ENCODE measurements at regions not wholly inside any gene's neighbourhood (a gene's known extent, or its start where the extent isn't known, plus 50 kb on each side); places are given as distances from the start of the nearest gene placed in this dataset.

DNA sequence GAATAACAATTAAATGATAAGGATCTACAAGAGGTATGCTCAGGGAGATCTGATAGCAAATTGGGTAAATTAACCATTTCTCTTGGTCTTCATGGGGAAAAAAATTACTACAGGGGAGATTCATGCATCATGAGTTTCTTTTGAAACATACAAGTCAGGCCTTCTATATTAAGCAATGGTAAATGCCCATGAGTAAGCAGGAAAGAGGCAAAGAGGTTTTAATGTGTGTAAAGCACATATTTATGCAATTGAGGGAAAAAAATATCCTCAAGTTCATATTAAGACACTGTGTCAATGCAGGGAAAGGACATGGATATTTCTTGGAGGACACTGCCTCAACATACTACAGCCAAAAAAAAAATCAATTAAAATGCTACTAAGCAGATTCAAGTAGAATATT, 73.4 kb upstream of the NR4A3 start:
- Histone ChIP-seq H3K9ac (no peak overlapping the region), H2AFZ (ENCODE audit: low read depth) (no peak overlapping the region), H3K4me3 (IDR thresholded peaks at IDR 0.05; ENCODE audit: insufficient read depth, low read depth, low read length) (no peak overlapping the region), H3K4me1 (ENCODE audit: low read depth, poor library complexity, severe bottlenecking) (no peaks in the 10 kb centered on the region), H3K27ac (no peak overlapping the region), H3K79me2 (ENCODE audit: insufficient read depth, low read depth) (no peaks in the 10 kb centered on the region), H3K27me3 (ENCODE audit: insufficient read depth, low read depth) (no peaks in the 10 kb centered on the region), H3K4me2 (no peak overlapping the region), H3K36me3 (ENCODE audit: insufficient read depth) (no peaks in the 10 kb centered on the region), H4K20me1 (ENCODE audit: insufficient read depth) (no peaks in the 10 kb centered on the region)
- TF ChIP-seq, protein P1, sequence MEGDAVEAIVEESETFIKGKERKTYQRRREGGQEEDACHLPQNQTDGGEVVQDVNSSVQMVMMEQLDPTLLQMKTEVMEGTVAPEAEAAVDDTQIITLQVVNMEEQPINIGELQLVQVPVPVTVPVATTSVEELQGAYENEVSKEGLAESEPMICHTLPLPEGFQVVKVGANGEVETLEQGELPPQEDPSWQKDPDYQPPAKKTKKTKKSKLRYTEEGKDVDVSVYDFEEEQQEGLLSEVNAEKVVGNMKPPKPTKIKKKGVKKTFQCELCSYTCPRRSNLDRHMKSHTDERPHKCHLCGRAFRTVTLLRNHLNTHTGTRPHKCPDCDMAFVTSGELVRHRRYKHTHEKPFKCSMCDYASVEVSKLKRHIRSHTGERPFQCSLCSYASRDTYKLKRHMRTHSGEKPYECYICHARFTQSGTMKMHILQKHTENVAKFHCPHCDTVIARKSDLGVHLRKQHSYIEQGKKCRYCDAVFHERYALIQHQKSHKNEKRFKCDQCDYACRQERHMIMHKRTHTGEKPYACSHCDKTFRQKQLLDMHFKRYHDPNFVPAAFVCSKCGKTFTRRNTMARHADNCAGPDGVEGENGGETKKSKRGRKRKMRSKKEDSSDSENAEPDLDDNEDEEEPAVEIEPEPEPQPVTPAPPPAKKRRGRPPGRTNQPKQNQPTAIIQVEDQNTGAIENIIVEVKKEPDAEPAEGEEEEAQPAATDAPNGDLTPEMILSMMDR (conservative IDR thresholded peaks at IDR 0.05; ENCODE audit: low read depth, low read length), result no peak

DNA sequence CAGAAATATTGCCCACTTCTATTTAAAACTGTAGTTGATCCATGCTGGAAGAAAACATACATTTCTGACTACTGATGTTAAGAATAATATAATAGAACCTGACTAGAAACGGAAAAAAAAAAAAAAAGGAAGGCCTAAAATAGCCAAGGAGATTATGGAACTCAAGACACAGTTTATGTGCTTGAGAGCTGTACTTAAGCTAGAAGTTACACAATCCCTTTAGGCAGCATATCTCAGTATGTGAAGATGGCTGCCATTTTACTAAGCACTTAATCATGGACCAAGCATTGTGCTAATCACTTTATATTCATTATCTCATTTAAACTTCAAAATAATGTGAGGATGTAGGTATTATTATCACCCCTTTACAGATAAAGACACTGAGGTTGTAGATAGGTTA, 73.0 kb upstream of the NR4A3 start:
- H3K4me2 ChIP-seq, result no peak overlapping the region

DNA sequence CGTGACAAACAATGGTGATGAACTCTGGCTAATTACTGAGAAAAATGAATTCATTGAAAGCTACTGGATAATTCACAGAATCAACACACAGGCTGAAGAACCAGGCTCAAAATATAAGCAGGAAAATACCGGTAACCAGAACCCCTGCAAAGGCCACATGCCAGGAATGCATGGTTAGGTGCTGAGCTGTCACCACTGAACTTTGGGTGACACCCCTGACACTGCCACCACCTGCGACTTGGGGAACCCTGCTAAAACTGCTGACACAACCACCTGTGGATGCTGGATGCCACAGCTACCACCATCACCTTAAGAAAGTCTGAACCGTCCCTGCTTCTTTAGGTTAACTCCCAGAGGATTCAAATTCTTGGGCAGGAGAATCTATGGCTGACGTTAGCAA, 72.0 kb upstream of the NR4A3 start:
- Histone ChIP-seq H3K4me1 (ENCODE audit: low read depth, poor library complexity, severe bottlenecking) (no peaks in the 10 kb centered on the region), H2AFZ (ENCODE audit: low read depth) (no peak overlapping the region), H4K20me1 (ENCODE audit: insufficient read depth) (no peaks in the 10 kb centered on the region), H3K4me2 (no peak overlapping the region), H3K36me3 (ENCODE audit: insufficient read depth) (no peaks in the 10 kb centered on the region), H3K79me2 (ENCODE audit: insufficient read depth, low read depth) (no peaks in the 10 kb centered on the region), H3K27me3 (ENCODE audit: insufficient read depth, low read depth) (no peaks in the 10 kb centered on the region), H3K27ac (no peak overlapping the region), H3K4me3 (IDR thresholded peaks at IDR 0.05; ENCODE audit: insufficient read depth, low read depth, low read length) (no peak overlapping the region), H3K9ac (no peak overlapping the region)
- TF ChIP-seq, protein P1 (conservative IDR thresholded peaks at IDR 0.05; ENCODE audit: low read depth, low read length), result no peak

More for the DNA sequence above, 73.0 kb upstream of the NR4A3 start:
- H4K20me1 ChIP-seq (ENCODE audit: insufficient read depth), result no peaks in the 10 kb centered on the region
- TF ChIP-seq, protein P1 (conservative IDR thresholded peaks at IDR 0.05; ENCODE audit: low read depth, low read length), result no peak
- H3K79me2 ChIP-seq (ENCODE audit: insufficient read depth, low read depth), result no peaks in the 10 kb centered on the region
- no peaks in the 10 kb centered on the region for H3K36me3 ChIP-seq (ENCODE audit: insufficient read depth)
- H3K4me1 ChIP-seq (ENCODE audit: low read depth, poor library complexity, severe bottlenecking), result no peaks in the 10 kb centered on the region
- no peak overlapping the region for H3K27ac ChIP-seq
- H3K9ac ChIP-seq, result no peak overlapping the region
- H3K4me3 ChIP-seq (IDR thresholded peaks at IDR 0.05; ENCODE audit: insufficient read depth, low read depth, low read length), result no peak overlapping the region
- H3K27me3 ChIP-seq (ENCODE audit: insufficient read depth, low read depth), result no peaks in the 10 kb centered on the region
- H2AFZ ChIP-seq (ENCODE audit: low read depth), result no peak overlapping the region

DNA sequence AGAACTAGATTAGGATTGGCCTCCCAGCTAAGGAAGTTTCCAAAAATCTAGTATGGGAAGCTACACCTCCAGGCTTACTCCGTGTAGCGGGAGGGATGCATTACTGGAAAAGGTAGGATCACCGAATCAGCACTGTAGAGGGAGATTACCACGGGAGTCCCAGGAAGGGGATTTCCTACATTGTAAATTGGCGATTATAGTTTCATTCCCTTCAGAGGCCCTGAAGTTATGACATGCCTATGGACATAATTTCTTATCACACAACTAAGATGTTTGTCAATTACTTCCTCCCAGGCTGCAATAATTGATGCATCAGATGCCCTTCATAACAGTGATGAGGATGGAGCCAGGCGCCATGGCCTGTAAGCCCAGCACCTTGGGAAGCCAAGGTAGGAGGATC, 71.2 kb upstream of the NR4A3 start:
- Histone ChIP-seq H3K27me3 (ENCODE audit: insufficient read depth, low read depth) (no peaks in the 10 kb centered on the region), H3K4me3 (IDR thresholded peaks at IDR 0.05; ENCODE audit: insufficient read depth, low read depth, low read length) (no peak overlapping the region), H3K9ac (no peak overlapping the region), H3K79me2 (ENCODE audit: insufficient read depth, low read depth) (no peaks in the 10 kb centered on the region), H2AFZ (ENCODE audit: low read depth) (no peak overlapping the region), H3K4me1 (ENCODE audit: low read depth, poor library complexity, severe bottlenecking) (no peaks in the 10 kb centered on the region), H3K4me2 (no peak overlapping the region), H4K20me1 (ENCODE audit: insufficient read depth) (no peaks in the 10 kb centered on the region), H3K27ac (no peak overlapping the region), H3K36me3 (ENCODE audit: insufficient read depth) (no peaks in the 10 kb centered on the region)
- TF ChIP-seq, protein P1 (conservative IDR thresholded peaks at IDR 0.05; ENCODE audit: low read depth, low read length), result no peak
